ENCODE measurements at regions not wholly inside any gene's neighbourhood (a gene's known extent, or its start where the extent isn't known, plus 50 kb on each side); places are given as distances from the start of the nearest gene placed in this dataset.

GRCh38 chr6:158869826-158870648 is 50.9 kb upstream of the EZR start:
- FAIRE-seq (no peak), ATAC-seq (peak; percentile 91 to 97), DNase-seq (ENCODE audit: low read depth in 1 of 2, low spot score in 1 of 2) (peak; percentile 96 to 97)
- ChIA-PET CTCF (interaction anchor here (0.7 to 2.5 kb wide), 13 partner anchors 16 to 148 kb away, joined by 3 to 11 read pairs (median 3); no protein-coding TSS in a partner anchor), POLR2A (interaction anchor here (0.6 to 3.6 kb wide), 23 partner anchors 12 to 1716 kb away, joined by 3 to 42 read pairs (median 4); partner anchors contain the start of genes EZR and RSPH3)
- H3K4me2 ChIP-seq: peak overlapping the region; percentile 92
- peaks cover 43% of the 10 kb centered on the region for H3K4me1 ChIP-seq
- H3K9me3 ChIP-seq: 0 out of 3 replicates have a peak, but pooled peaks cover 5% of the 10 kb centered on the region
- H3K27ac ChIP-seq: peak overlapping the region; percentile 94 to 98
- peak overlapping the region; percentile 43 for H3K4me3 ChIP-seq
- WGBS (ENCODE audit: missing lambda C conversion rate): 39% methylated on average over 15 of the region's 50 CpGs
- TF ChIP-seq CHD2 (IDR thresholded peaks at IDR 0.05; ENCODE audit: low read length, partially characterized antibody) (no peak), REST (IDR thresholded peaks at IDR 0.05) (no peak), CBX2 (IDR thresholded peaks at IDR 0.05; ENCODE audit: borderline replicate concordance, low read depth) (no peak), EHF (CRISPR knock-in tag; IDR thresholded peaks at IDR 0.05) (peak; percentile 93), USF2 (IDR thresholded peaks at IDR 0.05) (no peak), ZNF302 (CRISPR knock-in tag; IDR thresholded peaks at IDR 0.05) (peak; percentile 60; the same call in 1 of the 2 replicates), KDM5A (IDR thresholded peaks at IDR 0.05) (no peak), MAZ (IDR thresholded peaks at IDR 0.05; ENCODE audit: borderline replicate concordance, low read depth, low read length) (no peak), SMC3 (IDR thresholded peaks at IDR 0.05) (no peak), CHD4 (IDR thresholded peaks at IDR 0.05; ENCODE audit: borderline replicate concordance) (no peak), MAFK (IDR thresholded peaks at IDR 0.05; ENCODE audit: partially characterized antibody) (no peak), HOXA7 (CRISPR knock-in tag; IDR thresholded peaks at IDR 0.05) (no peak), EP300 (IDR thresholded peaks at IDR 0.05) (no peak), MAX (IDR thresholded peaks at IDR 0.05) (peak; percentile 92), HEYL (CRISPR knock-in tag; IDR thresholded peaks at IDR 0.05) (peak; percentile 65; the same call in 1 of the 2 replicates), HDAC2 (IDR thresholded peaks at IDR 0.05) (no peak), RNF2 (IDR thresholded peaks at IDR 0.05; ENCODE audit: borderline replicate concordance, low read depth) (no peak), HOXB5 (CRISPR knock-in tag; IDR thresholded peaks at IDR 0.05) (peak; percentile 88), SREBF2 (IDR thresholded peaks at IDR 0.05) (no peak), CEBPB (IDR thresholded peaks at IDR 0.05) (no peak), RAD21 (conservative IDR thresholded peaks at IDR 0.05 in 1 of 2, IDR thresholded peaks at IDR 0.05 in 1 of 2) (peak; percentile 40 to 42; a peak in 4 of 5 replicates), GATA3 (IDR thresholded peaks at IDR 0.05; ENCODE audit: borderline replicate concordance) (peak; percentile 20; the same call in 1 of the 2 replicates), RARB (CRISPR knock-in tag; IDR thresholded peaks at IDR 0.05) (peak; percentile 56; the same call in 1 of the 2 replicates), E2F6 (IDR thresholded peaks at IDR 0.05; ENCODE audit: borderline replicate concordance, low read depth) (peak; percentile 79; the same call in 1 of the 2 replicates), NPAS2 (CRISPR knock-in tag; IDR thresholded peaks at IDR 0.05; ENCODE audit: borderline replicate concordance) (no peak), BCL3 (IDR thresholded peaks at IDR 0.05) (no peak; the same call in 2 of the 3 replicates), JUNB (IDR thresholded peaks at IDR 0.05) (no peak), KDM1A (IDR thresholded peaks at IDR 0.05; ENCODE audit: low read depth) (no peak), HOXB13 (CRISPR knock-in tag; IDR thresholded peaks at IDR 0.05; ENCODE audit: low read depth) (peak; percentile 89), ESRRA (IDR thresholded peaks at IDR 0.05; ENCODE audit: borderline replicate concordance, low read length) (no peak), FOSL2 (IDR thresholded peaks at IDR 0.05) (no peak), FOSL2 (CRISPR knock-in tag; IDR thresholded peaks at IDR 0.05) (peak; percentile 92), TP53 (CRISPR knock-in tag; IDR thresholded peaks at IDR 0.05) (peak; percentile 86; the same call in 1 of the 2 replicates), ATOH8 (CRISPR knock-in tag; IDR thresholded peaks at IDR 0.05; ENCODE audit: low read depth) (0 out of 2 replicates have a peak, but pooled peaks have one; percentile 81)
